LNCAP (cell line): ENCODE measurements at regions not wholly inside any gene's neighbourhood (a gene's known extent, or its start where the extent isn't known, plus 50 kb on each side); places are given as distances from the start of the nearest gene placed in this dataset.

Experiments used
- TF ChIP-seq, protein P1 (sequence below): fragments of 450-650 bp; IDR thresholded peaks from 2 replicates; pipeline ENCODE4 v1.5.1; 2017; ENCODE audit warnings: mild to moderate bottlenecking

DNA sequence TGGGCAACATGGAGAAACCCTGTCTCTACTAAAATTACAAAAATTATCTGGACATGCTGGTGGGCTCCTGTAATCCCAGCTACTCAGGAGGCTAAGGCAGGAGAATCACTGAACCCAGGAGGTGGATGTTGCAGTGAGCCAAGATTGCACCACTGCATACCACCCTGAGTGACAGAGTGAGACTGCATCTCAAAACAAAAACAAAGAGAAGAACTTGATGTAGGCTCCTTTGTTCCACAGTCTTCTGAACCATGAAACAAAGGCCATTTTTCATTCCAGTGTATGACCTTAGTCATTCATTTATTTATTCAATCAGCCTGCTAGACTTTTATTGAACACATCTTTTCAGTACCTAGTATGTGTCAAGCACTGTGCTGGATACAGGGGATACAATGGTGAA, 369.6 kb downstream of the FAT3 start:
- TF ChIP-seq, protein P1, sequence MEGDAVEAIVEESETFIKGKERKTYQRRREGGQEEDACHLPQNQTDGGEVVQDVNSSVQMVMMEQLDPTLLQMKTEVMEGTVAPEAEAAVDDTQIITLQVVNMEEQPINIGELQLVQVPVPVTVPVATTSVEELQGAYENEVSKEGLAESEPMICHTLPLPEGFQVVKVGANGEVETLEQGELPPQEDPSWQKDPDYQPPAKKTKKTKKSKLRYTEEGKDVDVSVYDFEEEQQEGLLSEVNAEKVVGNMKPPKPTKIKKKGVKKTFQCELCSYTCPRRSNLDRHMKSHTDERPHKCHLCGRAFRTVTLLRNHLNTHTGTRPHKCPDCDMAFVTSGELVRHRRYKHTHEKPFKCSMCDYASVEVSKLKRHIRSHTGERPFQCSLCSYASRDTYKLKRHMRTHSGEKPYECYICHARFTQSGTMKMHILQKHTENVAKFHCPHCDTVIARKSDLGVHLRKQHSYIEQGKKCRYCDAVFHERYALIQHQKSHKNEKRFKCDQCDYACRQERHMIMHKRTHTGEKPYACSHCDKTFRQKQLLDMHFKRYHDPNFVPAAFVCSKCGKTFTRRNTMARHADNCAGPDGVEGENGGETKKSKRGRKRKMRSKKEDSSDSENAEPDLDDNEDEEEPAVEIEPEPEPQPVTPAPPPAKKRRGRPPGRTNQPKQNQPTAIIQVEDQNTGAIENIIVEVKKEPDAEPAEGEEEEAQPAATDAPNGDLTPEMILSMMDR = no peak

DNA sequence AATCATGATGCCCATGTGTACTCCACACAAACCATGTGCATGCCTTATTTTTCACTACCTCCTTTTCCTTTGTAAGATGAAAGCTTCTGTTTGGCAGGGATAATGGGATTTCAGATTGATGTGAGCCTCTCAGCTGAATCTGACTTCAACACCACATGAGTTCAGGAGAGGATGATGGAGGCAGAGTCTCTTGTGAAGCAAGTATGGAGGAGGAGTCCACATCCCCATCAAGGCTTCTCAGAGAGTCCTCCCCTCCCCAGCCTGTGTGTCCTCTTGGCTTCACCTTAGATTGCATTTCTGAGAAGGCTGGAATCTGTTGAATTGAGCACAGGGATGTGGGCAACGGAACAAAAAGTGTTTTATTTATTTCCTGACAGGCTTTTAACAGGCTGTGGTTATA, 370.4 kb downstream of the FAT3 start:
- TF ChIP-seq, protein P1 = no peak

DNA sequence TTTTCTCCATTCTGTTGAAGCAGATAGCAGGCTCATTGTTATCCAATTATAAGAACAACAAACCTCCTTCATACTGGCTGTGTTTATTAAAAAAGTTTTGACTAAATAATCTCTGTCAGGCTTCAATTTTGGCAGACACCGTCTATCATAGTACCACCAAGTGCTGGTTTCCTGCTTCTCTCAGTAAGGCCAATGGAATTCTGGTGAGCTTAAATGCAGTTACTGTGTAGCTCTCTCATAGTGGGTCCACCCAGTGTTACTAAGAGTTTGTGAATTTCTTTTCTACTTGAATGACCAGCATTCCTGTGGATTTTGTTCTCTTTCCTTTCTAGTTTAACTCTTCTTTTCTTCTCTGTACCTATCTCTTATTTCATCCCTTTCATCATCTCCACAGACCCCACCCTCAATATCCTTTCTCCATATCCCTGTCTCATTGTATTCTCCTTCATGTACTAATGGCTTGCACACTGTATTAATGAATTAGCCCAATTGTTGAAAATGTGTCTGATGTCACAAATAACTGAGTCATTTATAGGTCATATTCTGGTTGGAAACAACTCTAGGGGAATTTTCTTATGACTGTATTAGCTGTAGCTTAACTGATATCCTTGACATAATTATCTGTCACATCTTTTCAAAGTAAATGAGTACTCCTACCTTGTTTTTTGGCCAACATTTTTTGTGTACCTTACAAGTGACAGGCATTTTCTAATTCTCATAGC, 372.1 kb downstream of the FAT3 start:
- TF ChIP-seq, protein P1 = no peak

DNA sequence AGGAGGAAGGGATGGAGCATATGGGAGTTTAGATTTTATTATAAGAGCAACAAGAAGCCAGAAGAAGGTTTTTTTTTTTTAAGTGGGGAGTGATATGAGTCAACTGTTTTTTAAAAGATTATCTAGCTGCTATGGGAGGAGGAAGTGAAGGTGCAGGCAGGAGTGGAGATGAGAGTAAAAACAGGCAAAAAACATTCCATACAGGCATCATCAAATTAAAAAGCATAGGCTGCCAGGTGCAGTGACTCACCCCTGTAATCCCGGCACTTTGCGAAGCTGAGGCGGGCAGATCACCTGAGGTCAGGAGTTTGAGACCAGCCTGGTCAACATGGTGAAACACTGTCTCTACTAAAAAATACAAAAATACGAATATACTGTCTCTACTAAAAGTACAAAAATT, 368.4 kb upstream of the MTNR1B start:
- TF ChIP-seq, protein P1 = no peak

DNA sequence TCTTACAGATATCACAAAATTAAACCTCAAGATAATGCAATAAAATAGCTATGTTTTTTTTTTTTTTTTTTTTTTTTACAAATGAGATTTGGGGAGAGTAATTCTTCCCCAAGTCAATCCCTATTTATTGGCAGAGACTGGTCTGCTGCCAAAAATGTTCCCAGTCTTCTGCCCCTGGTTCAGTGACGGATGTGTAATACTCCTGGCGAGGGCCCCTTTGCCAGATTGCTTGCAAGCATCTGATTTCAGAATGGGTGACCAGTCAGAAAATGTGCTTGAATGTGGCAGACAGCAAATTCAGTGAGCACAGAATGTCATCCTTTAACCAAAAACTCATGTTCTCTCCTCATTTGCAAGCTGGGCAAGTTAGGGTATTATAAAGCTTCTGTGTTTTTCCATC, 363.8 kb upstream of the MTNR1B start:
- TF ChIP-seq, protein P1 = no peak

DNA sequence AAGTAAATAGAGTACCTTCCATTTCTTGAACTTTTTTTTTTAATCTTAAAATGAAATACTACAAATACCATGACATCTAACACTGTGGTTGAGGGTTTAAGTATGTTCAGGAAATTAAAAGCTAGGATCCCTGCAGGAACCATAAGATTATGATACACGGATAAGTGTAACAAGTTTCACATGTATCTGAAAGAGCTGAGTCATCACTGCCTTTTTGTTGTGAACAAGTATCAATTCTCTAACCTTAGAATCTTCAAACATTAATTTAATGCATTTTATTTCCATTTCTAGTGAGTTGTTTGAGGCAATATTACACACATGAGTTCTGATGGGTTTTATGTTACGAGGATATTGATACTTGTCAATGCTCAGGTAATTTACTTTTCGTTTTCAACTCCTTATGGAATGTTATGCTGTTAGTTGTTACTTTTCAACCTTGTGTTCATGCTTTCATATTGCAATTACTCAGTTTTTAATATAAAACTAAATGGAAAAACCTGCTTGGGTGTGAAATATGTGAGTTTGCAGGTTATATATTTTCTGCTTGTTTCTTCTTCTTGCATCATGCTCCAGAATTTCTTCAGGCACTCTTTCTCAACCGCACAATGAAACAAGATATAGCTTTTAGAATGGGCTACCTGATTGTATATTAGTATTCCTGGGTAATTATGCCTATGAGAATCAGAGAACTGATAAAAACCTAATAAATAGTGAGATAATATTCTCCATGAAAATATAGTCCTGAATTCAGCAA, 361.3 kb upstream of the MTNR1B start:
- TF ChIP-seq, protein P1 = no peak

DNA sequence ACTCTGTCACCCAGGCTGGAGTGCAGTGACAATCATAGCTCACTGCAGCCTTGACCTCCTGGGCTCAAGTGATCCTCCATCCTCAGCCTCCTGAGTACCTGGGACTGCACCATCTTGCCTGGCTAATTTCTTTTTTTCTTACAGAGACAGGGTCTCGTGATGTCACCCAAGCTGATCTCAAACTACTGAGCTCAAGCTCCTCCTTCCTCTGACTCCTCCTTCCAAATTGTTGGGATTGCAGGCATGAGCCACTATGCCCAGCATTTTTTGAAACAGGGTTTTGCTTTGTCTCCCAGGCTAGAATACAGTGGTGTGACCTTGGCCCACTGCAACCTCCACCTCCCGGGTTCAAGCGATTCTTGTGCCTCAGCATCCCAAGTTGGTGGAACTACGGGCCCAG, 358.3 kb upstream of the MTNR1B start:
- TF ChIP-seq, protein P1 = no peak
